Stimulated activated CD8-positive, alpha-beta memory T cell treated with anti-CD3 and anti-CD28 coated beads, Interleukin-15, amount 100 ng/mL, for 48 hours (primary cell): ENCODE measurements at regions not wholly inside any gene's neighbourhood (a gene's known extent, or its start where the extent isn't known, plus 50 kb on each side); places are given as distances from the start of the nearest gene placed in this dataset.

Experiments used
- DNase-seq, 2 donors: peaks; one replicate each; pipeline ENCODE4 v3.0.0-alpha.2; 2020; ENCODE audit warnings: low read depth in 2 of 2

- DNase-seq = no peak
These were observed 227.4 kb upstream of the PPP2R2D start for GRCh38 chr10:131673396-131673795.

- no peak for DNase-seq
These were observed 226.7 kb upstream of the PPP2R2D start for GRCh38 chr10:131674130-131674529.

GRCh38 chr10:131675104-131675503 lies 225.7 kb upstream of the PPP2R2D start:
- DNase-seq = no peak

- DNase-seq = no peak
These were observed 224.6 kb upstream of the PPP2R2D start for GRCh38 chr10:131676046-131676799.

GRCh38 chr10:131676800-131677421 lies 223.9 kb upstream of the PPP2R2D start:
- DNase-seq = no peak

GRCh38 chr10:131677671-131678070 lies 223.1 kb upstream of the PPP2R2D start:
- DNase-seq = no peak

- no peak for DNase-seq
These were observed 222.6 kb upstream of the PPP2R2D start for GRCh38 chr10:131678171-131678570.

- DNase-seq = no peak
These were observed 222.2 kb upstream of the PPP2R2D start for GRCh38 chr10:131678613-131679012.

- DNase-seq = no peak
These were observed 220.9 kb upstream of the PPP2R2D start for GRCh38 chr10:131679926-131680325.

- DNase-seq = no peak
These were observed 219.7 kb upstream of the PPP2R2D start for GRCh38 chr10:131681122-131681521.

GRCh38 chr10:131681656-131682055 lies 219.2 kb upstream of the PPP2R2D start:
- no peak for DNase-seq

GRCh38 chr10:131682271-131682962 lies 218.4 kb upstream of the PPP2R2D start:
- DNase-seq = no peak

GRCh38 chr10:131683281-131683861 lies 217.4 kb upstream of the PPP2R2D start:
- no peak for DNase-seq

GRCh38 chr10:131683941-131684340 lies 216.9 kb upstream of the PPP2R2D start:
- DNase-seq = no peak

GRCh38 chr10:131685007-131685406 lies 215.8 kb upstream of the PPP2R2D start:
- no peak for DNase-seq

- no peak for DNase-seq
These were observed 215.2 kb upstream of the PPP2R2D start for GRCh38 chr10:131685576-131685975.

- no peak for DNase-seq
These were observed 213.9 kb upstream of the PPP2R2D start for GRCh38 chr10:131686781-131687420.

- no peak for DNase-seq
These were observed 212.5 kb upstream of the PPP2R2D start for GRCh38 chr10:131688304-131688703.

- no peak for DNase-seq
These were observed 211.8 kb upstream of the PPP2R2D start for GRCh38 chr10:131689016-131689415.

- DNase-seq = no peak
These were observed 211.3 kb upstream of the PPP2R2D start for GRCh38 chr10:131689486-131689885.

GRCh38 chr10:131689954-131690757 lies 210.7 kb upstream of the PPP2R2D start:
- DNase-seq = no peak
